Effector memory CD8-positive, alpha-beta T cell (primary cell): ENCODE measurements at regions not wholly inside any gene's neighbourhood (a gene's known extent, or its start where the extent isn't known, plus 50 kb on each side); places are given as distances from the start of the nearest gene placed in this dataset.

Experiments
- ATAC-seq: fragments of 150-1000 bp; cut with Tn5 transposase; replicated peaks from 2 replicates; pipeline ENCODE4 v1.10.0; 2021; ENCODE audit warnings: mild to moderate bottlenecking, moderate library complexity
- DNase-seq, 3 experiments: peaks; one replicate each; pipeline ENCODE4 v3.0.0; 2021
- H3K27ac Mint-ChIP-seq, 2 donors: one replicate each; pipeline ENCODE4 v1.8.0; 2022; ENCODE audit warnings: mild to moderate bottlenecking in 2 of 2, mixed read lengths in 2 of 2, moderate library complexity in 2 of 2
- H3K27me3 Mint-ChIP-seq, 2 donors: one replicate each; pipeline ENCODE4 v1.8.0; 2022; ENCODE audit warnings: mixed read lengths in 2 of 2
- H3K36me3 Mint-ChIP-seq: one replicate; pipeline ENCODE4 v1.8.0; 2022; ENCODE audit warnings: mild to moderate bottlenecking, moderate library complexity, mixed read lengths; ENCODE audit not compliant: insufficient read depth
- H3K4me1 Mint-ChIP-seq, 2 donors: one replicate each; pipeline ENCODE4 v1.8.0; 2022; ENCODE audit warnings: low read depth in 2 of 2, mixed read lengths in 2 of 2
- H3K4me3 Mint-ChIP-seq, 2 donors: one replicate each; pipeline ENCODE4 v1.8.0; 2022; ENCODE audit warnings: mild to moderate bottlenecking in 2 of 2, mixed read lengths in 2 of 2, moderate library complexity in 2 of 2
- H3K9me3 Mint-ChIP-seq, 2 donors: one replicate each; pipeline ENCODE4 v1.8.0; 2022; ENCODE audit warnings: mixed read lengths in 2 of 2

- Mint-ChIP-seq H3K4me1 (no peaks in the 10 kb centered on the region), H3K27ac (no peak overlapping the region), H3K4me3 (no peak overlapping the region), H3K36me3 (peaks cover 4% of the 10 kb centered on the region), H3K9me3 (no peaks in the 10 kb centered on the region), H3K27me3 (no peaks in the 10 kb centered on the region)
- DNase-seq (no peak), ATAC-seq (no peak)
Measured at GRCh38 chr2:220460257-220460985, 833.0 kb downstream of the SLC4A3 start.

GRCh38 chr2:220463876-220464275 is 836.4 kb downstream of the SLC4A3 start:
- Mint-ChIP-seq H3K27me3 (no peaks in the 10 kb centered on the region), H3K4me1 (no peaks in the 10 kb centered on the region), H3K27ac (no peak overlapping the region), H3K9me3 (peaks cover 0 to 1% of the 10 kb centered on the region in 2 donors), H3K4me3 (no peak overlapping the region), H3K36me3 (no peaks in the 10 kb centered on the region)
- ATAC-seq (no peak), DNase-seq (no peak)

- DNase-seq (no peak), ATAC-seq (no peak)
- no peak overlapping the region for H3K27ac Mint-ChIP-seq
- H3K27me3 Mint-ChIP-seq: no peaks in the 10 kb centered on the region
- no peak overlapping the region for H3K4me3 Mint-ChIP-seq
- H3K9me3 Mint-ChIP-seq: peaks cover 0 to 1% of the 10 kb centered on the region in 2 donors
- H3K4me1 Mint-ChIP-seq: no peaks in the 10 kb centered on the region
- H3K36me3 Mint-ChIP-seq: no peaks in the 10 kb centered on the region
Measured at GRCh38 chr2:220465700-220466099, 838.3 kb downstream of the SLC4A3 start.

GRCh38 chr2:220466251-220466691 is 838.8 kb downstream of the SLC4A3 start:
- no peaks in the 10 kb centered on the region for H3K27me3 Mint-ChIP-seq
- ATAC-seq (no peak), DNase-seq (no peak)
- no peaks in the 10 kb centered on the region for H3K36me3 Mint-ChIP-seq
- no peak overlapping the region for H3K27ac Mint-ChIP-seq
- H3K4me1 Mint-ChIP-seq: no peaks in the 10 kb centered on the region
- H3K4me3 Mint-ChIP-seq: no peak overlapping the region
- H3K9me3 Mint-ChIP-seq: peaks cover 0 to 1% of the 10 kb centered on the region in 2 donors

GRCh38 chr2:220469201-220469600 is 841.8 kb downstream of the SLC4A3 start:
- no peak overlapping the region for H3K4me3 Mint-ChIP-seq
- peaks cover 0 to 3% of the 10 kb centered on the region in 2 donors for H3K9me3 Mint-ChIP-seq
- no peaks in the 10 kb centered on the region for H3K27me3 Mint-ChIP-seq
- no peak overlapping the region for H3K27ac Mint-ChIP-seq
- no peaks in the 10 kb centered on the region for H3K36me3 Mint-ChIP-seq
- ATAC-seq: no peak
- no peaks in the 10 kb centered on the region for H3K4me1 Mint-ChIP-seq
- DNase-seq: no peak

- H3K27me3 Mint-ChIP-seq: no peaks in the 10 kb centered on the region
- no peaks in the 10 kb centered on the region for H3K4me1 Mint-ChIP-seq
- peaks cover 0 to 2% of the 10 kb centered on the region in 2 donors for H3K9me3 Mint-ChIP-seq
- DNase-seq (no peak), ATAC-seq (no peak)
- H3K36me3 Mint-ChIP-seq: no peaks in the 10 kb centered on the region
- no peak overlapping the region for H3K4me3 Mint-ChIP-seq
- H3K27ac Mint-ChIP-seq: no peak overlapping the region
Measured at GRCh38 chr2:220473611-220474010, 846.2 kb downstream of the SLC4A3 start.

GRCh38 chr2:220476877-220477276 is 849.4 kb downstream of the SLC4A3 start:
- Mint-ChIP-seq H3K36me3 (no peaks in the 10 kb centered on the region), H3K4me3 (no peak overlapping the region), H3K4me1 (no peaks in the 10 kb centered on the region), H3K27ac (no peak overlapping the region), H3K9me3 (peaks cover 0 to 2% of the 10 kb centered on the region in 2 donors), H3K27me3 (no peaks in the 10 kb centered on the region)
- ATAC-seq (no peak), DNase-seq (no peak)

- Mint-ChIP-seq H3K36me3 (no peaks in the 10 kb centered on the region), H3K27me3 (no peaks in the 10 kb centered on the region), H3K4me1 (no peaks in the 10 kb centered on the region), H3K9me3 (peaks cover 0 to 2% of the 10 kb centered on the region in 2 donors), H3K27ac (no peak overlapping the region), H3K4me3 (no peak overlapping the region)
- DNase-seq: no peak
- no peak for ATAC-seq
Measured at GRCh38 chr2:220478305-220479058, 851.1 kb downstream of the SLC4A3 start.

GRCh38 chr2:220482716-220483115 is 855.3 kb downstream of the SLC4A3 start:
- H3K27ac Mint-ChIP-seq: no peak overlapping the region
- H3K4me1 Mint-ChIP-seq: no peaks in the 10 kb centered on the region
- DNase-seq: no peak
- peaks cover 3 to 9% of the 10 kb centered on the region in 2 donors for H3K9me3 Mint-ChIP-seq
- no peaks in the 10 kb centered on the region for H3K36me3 Mint-ChIP-seq
- no peak overlapping the region for H3K4me3 Mint-ChIP-seq
- H3K27me3 Mint-ChIP-seq: no peaks in the 10 kb centered on the region
- ATAC-seq: no peak

GRCh38 chr2:220489121-220489520 is 861.7 kb downstream of the SLC4A3 start:
- no peaks in the 10 kb centered on the region for H3K36me3 Mint-ChIP-seq
- no peaks in the 10 kb centered on the region for H3K4me1 Mint-ChIP-seq
- no peaks in the 10 kb centered on the region for H3K27me3 Mint-ChIP-seq
- ATAC-seq (no peak), DNase-seq (no peak)
- H3K9me3 Mint-ChIP-seq: peaks cover 10 to 15% of the 10 kb centered on the region in 2 donors
- no peak overlapping the region for H3K27ac Mint-ChIP-seq
- no peak overlapping the region for H3K4me3 Mint-ChIP-seq

GRCh38 chr2:220491670-220492069 is 864.2 kb downstream of the SLC4A3 start:
- Mint-ChIP-seq H3K4me3 (no peak overlapping the region), H3K4me1 (no peaks in the 10 kb centered on the region), H3K27me3 (no peaks in the 10 kb centered on the region), H3K9me3 (peaks cover 6 to 7% of the 10 kb centered on the region in 2 donors), H3K36me3 (no peaks in the 10 kb centered on the region), H3K27ac (no peak overlapping the region)
- ATAC-seq: no peak
- DNase-seq: no peak

- Mint-ChIP-seq H3K4me1 (no peaks in the 10 kb centered on the region), H3K27me3 (no peaks in the 10 kb centered on the region), H3K4me3 (no peak overlapping the region), H3K9me3 (peaks cover under 1 to 3% of the 10 kb centered on the region in 2 donors), H3K36me3 (no peaks in the 10 kb centered on the region), H3K27ac (no peak overlapping the region)
- no peak for ATAC-seq
- no peak for DNase-seq
Measured at GRCh38 chr2:220493871-220494525, 866.6 kb downstream of the SLC4A3 start.

- Mint-ChIP-seq H3K36me3 (no peaks in the 10 kb centered on the region), H3K27me3 (no peaks in the 10 kb centered on the region), H3K4me3 (no peak overlapping the region)
Measured at GRCh38 chr2:220496513-220496912, 869.1 kb downstream of the SLC4A3 start.

More at GRCh38 chr2:220496513-220496912, 869.1 kb downstream of the SLC4A3 start:
- Mint-ChIP-seq H3K9me3 (peaks cover 0 to 1% of the 10 kb centered on the region in 2 donors), H3K27ac (no peak overlapping the region), H3K4me1 (no peaks in the 10 kb centered on the region)
- no peak for ATAC-seq
- DNase-seq: no peak
